VCaP (cell line): ENCODE measurements at regions not wholly inside any gene's neighbourhood (a gene's known extent, or its start where the extent isn't known, plus 50 kb on each side); places are given as distances from the start of the nearest gene placed in this dataset.

ENCODE experiments used
- H3K27ac ChIP-seq: fragments of 450-650 bp; 2 replicates; pipeline ENCODE4 v1.5.1; 2017
- TF ChIP-seq, protein P1 (sequence below): fragments of 450-650 bp; conservative IDR thresholded peaks from 2 replicates; pipeline ENCODE4 v1.5.1; 2017; ENCODE audit warnings: mild to moderate bottlenecking, moderate library complexity

DNA sequence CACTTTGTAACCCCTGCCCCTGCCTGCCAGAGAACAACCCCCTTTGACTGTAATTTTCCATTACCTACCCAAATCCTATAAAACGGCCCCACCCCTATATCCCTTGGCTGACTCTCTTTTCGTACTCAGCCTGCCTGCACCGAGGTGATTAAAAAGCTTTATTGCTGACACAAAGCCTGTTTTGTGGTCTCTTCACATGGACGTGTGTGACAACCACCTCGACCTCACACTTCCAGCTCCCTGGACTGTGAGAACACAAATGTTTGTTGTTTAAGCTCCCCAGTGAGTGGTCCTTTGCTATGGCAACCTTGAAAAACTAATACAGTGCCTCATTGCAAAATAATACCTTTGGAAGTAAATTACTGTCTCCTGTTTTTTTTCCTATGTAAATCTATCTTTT lies 299.2 kb upstream of the POU1F1 start:
- H3K27ac ChIP-seq: no peak overlapping the region
- TF ChIP-seq, protein P1, sequence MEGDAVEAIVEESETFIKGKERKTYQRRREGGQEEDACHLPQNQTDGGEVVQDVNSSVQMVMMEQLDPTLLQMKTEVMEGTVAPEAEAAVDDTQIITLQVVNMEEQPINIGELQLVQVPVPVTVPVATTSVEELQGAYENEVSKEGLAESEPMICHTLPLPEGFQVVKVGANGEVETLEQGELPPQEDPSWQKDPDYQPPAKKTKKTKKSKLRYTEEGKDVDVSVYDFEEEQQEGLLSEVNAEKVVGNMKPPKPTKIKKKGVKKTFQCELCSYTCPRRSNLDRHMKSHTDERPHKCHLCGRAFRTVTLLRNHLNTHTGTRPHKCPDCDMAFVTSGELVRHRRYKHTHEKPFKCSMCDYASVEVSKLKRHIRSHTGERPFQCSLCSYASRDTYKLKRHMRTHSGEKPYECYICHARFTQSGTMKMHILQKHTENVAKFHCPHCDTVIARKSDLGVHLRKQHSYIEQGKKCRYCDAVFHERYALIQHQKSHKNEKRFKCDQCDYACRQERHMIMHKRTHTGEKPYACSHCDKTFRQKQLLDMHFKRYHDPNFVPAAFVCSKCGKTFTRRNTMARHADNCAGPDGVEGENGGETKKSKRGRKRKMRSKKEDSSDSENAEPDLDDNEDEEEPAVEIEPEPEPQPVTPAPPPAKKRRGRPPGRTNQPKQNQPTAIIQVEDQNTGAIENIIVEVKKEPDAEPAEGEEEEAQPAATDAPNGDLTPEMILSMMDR: no peak

DNA sequence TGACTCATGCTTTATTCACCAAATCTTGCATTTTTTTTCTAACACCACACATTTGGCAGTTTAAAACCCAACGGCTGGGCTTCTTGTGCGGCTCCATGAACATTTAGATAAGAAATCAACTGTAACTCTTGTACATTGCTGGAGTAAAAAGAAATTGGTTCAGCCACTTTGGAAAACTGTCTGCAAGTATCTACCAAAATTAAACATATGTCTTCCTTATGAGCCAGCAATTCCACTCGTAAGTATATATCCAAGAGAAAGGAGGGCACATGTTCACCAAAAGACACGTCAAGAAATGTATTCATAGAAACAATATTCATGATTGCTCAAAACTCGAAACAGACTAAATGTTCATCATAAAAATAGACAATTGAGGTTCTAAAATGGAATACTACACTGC lies 291.9 kb upstream of the POU1F1 start:
- TF ChIP-seq, protein P1: no peak
- H3K27ac ChIP-seq: no peak overlapping the region

DNA sequence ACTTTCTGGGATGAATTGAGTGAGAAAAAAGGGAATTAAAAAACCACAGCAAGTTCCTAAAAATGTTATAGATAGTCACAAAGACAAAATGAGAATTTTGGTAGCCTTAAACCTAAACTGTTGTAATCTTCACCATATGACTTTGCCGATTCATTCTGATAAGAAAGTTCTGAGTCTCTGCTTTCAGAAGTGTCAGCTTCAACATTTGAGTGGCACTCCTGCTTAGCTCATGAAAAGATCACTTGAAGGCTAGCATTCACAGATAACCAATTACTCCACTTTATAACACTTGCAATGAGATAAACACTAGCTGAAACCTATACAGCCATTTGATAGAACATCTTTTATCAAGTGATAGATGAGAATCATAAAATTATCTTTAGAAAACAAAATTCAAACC lies 288.1 kb upstream of the POU1F1 start:
- TF ChIP-seq, protein P1: no peak
- no peak overlapping the region for H3K27ac ChIP-seq

DNA sequence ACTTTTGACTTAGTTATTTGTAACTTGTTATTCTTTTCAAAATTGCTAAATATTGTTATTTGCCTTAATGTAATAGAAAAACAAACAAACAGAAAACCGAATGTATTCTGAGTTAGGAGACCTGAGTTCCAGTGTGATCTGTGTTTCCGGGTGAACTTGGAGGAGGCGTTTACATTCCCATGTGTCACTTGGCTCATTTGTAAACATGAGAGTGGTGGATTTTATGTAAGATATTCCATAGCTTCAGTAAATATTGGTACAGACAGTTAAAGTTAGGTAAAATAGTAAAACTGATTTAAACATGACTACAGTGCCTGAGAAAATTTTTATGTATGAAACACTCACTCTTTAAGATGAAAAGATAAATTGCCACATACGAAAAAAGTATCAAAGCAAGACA lies 287.3 kb upstream of the POU1F1 start:
- TF ChIP-seq, protein P1: no peak

DNA sequence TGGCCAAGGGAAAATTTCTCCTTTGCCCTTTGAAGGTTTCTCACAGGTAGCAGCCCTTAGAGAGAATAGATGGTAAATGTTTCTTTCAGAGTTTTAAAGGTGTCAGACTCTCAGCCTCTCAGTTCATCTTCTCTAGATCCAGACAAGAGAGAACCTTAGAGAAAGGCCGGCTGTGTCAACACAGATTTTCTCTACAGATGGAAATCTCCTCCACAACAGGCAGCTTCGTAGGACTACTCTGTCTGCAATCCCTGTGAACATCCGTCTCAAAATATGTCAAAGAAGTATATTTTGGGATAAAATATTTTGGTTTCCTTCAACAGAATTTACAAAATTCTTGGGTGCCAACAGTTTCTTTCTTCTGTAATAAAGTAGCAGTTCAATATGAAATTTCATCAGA lies 282.1 kb upstream of the POU1F1 start:
- H3K27ac ChIP-seq: no peak overlapping the region
- TF ChIP-seq, protein P1: no peak

More for the DNA sequence above, 287.3 kb upstream of the POU1F1 start:
- no peak overlapping the region for H3K27ac ChIP-seq

DNA sequence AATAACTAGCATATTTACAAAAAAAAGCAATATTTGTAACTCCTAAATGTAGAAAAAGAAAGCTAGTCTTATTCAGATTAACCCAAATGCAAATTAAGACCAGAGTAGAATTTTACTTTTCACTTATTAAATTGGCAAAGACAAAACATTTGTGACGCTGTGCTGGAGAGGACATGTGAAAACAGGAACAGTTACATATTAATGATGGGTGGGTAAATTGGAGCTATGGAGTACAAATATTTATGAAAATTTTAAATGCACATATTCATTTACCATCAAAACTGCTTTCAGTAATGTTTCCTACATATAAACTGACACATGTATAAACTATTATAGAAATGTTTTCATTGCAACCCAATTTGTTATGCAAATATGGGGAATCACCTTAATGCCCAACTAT lies 278.9 kb upstream of the POU1F1 start:
- TF ChIP-seq, protein P1: no peak
- no peak overlapping the region for H3K27ac ChIP-seq

DNA sequence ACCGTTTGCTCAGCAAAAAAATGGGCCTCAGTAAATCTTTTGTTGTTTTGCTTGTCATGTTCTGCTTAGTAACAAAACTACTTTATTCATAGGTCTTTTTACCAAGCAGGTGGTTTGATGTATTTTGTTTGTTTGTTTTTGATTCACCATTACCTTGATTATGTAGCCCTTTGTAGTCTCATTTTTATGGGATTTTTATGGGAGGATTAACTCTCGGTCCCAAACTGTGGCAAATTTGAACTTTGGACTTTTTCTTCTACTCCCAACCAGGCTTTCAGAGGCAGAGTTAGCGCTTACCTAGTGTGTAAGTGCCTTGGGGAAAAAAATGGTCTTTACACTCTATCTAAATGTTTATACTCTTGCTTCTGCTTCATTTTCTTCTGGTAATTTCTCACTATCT lies 276.7 kb upstream of the POU1F1 start:
- peak overlapping the region; percentile 35; the same call in 1 of the 2 replicates for H3K27ac ChIP-seq
- TF ChIP-seq, protein P1: no peak

DNA sequence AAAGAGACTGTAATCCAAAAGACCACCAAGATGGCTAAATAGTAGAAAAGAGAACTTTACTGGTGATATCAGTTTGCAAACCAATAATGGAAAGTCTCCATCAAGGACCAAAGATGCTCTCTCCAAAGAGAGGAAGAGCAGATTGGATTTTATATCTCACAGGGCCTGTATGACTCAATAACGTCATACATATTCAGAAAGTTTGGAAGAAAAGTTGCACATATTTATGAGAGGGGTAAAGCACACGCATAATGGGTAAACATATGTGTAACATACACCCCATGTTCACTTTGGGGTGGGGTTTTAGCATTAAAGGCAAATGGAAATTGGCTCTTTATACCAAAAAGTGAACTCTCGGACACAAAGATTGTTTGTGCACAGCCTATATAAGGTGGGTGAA lies 274.5 kb upstream of the POU1F1 start:
- TF ChIP-seq, protein P1: no peak
- H3K27ac ChIP-seq: no peak overlapping the region
